ENCODE measurements at regions not wholly inside any gene's neighbourhood (a gene's known extent, or its start where the extent isn't known, plus 50 kb on each side); places are given as distances from the start of the nearest gene placed in this dataset.

DNA sequence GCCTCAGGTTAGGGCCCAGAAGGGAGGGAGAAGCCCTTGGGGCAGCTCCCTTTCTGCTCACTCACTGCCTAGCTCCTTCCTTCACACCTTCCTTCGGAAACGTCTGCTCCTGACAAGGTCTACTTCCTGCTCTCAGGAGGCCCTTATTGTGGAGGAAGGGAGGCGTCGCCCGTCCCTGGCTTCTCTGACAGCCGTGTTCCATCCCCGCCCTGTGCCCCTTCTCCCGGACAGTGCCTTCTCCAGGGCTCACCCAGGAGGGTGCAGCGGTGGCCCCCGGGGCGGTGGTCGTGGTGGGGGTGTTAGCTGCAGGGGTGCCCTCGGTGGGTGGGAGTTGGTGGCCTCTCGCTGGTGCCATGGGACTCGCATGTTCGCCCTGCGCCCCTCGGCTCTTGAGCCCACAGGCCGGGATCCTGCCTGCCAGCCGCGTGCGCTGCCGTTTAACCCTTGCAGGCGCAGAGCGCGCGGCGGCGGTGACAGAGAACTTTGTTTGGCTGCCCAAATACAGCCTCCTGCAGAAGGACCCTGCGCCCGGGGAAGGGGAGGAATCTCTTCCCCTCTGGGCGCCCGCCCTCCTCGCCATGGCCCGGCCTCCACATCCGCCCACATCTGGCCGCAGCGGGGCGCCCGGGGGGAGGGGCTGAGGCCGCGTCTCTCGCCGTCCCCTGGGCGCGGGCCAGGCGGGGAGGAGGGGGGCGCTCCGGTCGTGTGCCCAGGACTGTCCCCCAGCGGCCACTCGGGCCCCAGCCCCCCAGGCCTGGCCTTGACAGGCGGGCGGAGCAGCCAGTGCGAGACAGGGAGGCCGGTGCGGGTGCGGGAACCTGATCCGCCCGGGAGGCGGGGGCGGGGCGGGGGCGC, 231.9 kb downstream of the SEC14L1 start (continued):
- TF ChIP-seq, protein P1, sequence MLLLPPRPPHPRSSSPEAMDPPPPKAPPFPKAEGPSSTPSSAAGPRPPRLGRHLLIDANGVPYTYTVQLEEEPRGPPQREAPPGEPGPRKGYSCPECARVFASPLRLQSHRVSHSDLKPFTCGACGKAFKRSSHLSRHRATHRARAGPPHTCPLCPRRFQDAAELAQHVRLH (CRISPR knock-in tag; IDR thresholded peaks at IDR 0.05; ENCODE audit: borderline replicate concordance, low read depth) = peak; percentile 71; the same call in 1 of the 2 replicates
- TF ChIP-seq, protein P2, sequence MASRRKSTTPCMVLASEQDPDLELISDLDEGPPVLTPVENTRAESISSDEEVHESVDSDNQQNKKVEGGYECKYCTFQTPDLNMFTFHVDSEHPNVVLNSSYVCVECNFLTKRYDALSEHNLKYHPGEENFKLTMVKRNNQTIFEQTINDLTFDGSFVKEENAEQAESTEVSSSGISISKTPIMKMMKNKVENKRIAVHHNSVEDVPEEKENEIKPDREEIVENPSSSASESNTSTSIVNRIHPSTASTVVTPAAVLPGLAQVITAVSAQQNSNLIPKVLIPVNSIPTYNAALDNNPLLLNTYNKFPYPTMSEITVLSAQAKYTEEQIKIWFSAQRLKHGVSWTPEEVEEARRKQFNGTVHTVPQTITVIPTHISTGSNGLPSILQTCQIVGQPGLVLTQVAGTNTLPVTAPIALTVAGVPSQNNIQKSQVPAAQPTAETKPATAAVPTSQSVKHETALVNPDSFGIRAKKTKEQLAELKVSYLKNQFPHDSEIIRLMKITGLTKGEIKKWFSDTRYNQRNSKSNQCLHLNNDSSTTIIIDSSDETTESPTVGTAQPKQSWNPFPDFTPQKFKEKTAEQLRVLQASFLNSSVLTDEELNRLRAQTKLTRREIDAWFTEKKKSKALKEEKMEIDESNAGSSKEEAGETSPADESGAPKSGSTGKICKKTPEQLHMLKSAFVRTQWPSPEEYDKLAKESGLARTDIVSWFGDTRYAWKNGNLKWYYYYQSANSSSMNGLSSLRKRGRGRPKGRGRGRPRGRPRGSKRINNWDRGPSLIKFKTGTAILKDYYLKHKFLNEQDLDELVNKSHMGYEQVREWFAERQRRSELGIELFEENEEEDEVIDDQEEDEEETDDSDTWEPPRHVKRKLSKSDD (CRISPR knock-in tag; IDR thresholded peaks at IDR 0.05; ENCODE audit: low read depth) = no peak
- peak; percentile 41; the same call in 1 of the 2 replicates for TF ChIP-seq RXRA (CRISPR knock-in tag; IDR thresholded peaks at IDR 0.05)
- TF ChIP-seq, protein P3, sequence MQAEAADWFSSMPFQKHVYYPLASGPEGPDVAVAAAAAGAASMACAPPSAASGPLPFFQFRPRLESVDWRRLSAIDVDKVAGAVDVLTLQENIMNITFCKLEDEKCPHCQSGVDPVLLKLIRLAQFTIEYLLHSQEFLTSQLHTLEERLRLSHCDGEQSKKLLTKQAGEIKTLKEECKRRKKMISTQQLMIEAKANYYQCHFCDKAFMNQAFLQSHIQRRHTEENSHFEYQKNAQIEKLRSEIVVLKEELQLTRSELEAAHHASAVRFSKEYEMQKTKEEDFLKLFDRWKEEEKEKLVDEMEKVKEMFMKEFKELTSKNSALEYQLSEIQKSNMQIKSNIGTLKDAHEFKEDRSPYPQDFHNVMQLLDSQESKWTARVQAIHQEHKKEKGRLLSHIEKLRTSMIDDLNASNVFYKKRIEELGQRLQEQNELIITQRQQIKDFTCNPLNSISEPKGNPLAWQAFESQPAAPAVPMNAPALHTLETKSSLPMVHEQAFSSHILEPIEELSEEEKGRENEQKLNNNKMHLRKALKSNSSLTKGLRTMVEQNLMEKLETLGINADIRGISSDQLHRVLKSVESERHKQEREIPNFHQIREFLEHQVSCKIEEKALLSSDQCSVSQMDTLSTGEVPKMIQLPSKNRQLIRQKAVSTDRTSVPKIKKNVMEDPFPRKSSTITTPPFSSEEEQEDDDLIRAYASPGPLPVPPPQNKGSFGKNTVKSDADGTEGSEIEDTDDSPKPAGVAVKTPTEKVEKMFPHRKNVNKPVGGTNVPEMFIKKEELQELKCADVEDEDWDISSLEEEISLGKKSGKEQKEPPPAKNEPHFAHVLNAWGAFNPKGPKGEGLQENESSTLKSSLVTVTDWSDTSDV (CRISPR knock-in tag; IDR thresholded peaks at IDR 0.05) = 0 out of 2 replicates have a peak, but pooled peaks have one; percentile 84
- no peak for TF ChIP-seq ZFP36L2 (CRISPR knock-in tag; IDR thresholded peaks at IDR 0.05)
- TF ChIP-seq, protein P4, sequence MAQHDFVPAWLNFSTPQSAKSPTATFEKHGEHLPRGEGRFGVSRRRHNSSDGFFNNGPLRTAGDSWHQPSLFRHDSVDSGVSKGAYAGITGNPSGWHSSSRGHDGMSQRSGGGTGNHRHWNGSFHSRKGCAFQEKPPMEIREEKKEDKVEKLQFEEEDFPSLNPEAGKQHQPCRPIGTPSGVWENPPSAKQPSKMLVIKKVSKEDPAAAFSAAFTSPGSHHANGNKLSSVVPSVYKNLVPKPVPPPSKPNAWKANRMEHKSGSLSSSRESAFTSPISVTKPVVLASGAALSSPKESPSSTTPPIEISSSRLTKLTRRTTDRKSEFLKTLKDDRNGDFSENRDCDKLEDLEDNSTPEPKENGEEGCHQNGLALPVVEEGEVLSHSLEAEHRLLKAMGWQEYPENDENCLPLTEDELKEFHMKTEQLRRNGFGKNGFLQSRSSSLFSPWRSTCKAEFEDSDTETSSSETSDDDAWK (CRISPR knock-in tag; IDR thresholded peaks at IDR 0.05) = no peak
- TF ChIP-seq, protein P5, sequence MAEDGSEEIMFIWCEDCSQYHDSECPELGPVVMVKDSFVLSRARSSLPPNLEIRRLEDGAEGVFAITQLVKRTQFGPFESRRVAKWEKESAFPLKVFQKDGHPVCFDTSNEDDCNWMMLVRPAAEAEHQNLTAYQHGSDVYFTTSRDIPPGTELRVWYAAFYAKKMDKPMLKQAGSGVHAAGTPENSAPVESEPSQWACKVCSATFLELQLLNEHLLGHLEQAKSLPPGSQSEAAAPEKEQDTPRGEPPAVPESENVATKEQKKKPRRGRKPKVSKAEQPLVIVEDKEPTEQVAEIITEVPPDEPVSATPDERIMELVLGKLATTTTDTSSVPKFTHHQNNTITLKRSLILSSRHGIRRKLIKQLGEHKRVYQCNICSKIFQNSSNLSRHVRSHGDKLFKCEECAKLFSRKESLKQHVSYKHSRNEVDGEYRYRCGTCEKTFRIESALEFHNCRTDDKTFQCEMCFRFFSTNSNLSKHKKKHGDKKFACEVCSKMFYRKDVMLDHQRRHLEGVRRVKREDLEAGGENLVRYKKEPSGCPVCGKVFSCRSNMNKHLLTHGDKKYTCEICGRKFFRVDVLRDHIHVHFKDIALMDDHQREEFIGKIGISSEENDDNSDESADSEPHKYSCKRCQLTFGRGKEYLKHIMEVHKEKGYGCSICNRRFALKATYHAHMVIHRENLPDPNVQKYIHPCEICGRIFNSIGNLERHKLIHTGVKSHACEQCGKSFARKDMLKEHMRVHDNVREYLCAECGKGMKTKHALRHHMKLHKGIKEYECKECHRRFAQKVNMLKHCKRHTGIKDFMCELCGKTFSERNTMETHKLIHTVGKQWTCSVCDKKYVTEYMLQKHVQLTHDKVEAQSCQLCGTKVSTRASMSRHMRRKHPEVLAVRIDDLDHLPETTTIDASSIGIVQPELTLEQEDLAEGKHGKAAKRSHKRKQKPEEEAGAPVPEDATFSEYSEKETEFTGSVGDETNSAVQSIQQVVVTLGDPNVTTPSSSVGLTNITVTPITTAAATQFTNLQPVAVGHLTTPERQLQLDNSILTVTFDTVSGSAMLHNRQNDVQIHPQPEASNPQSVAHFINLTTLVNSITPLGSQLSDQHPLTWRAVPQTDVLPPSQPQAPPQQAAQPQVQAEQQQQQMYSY (CRISPR knock-in tag; IDR thresholded peaks at IDR 0.05) = peak; percentile 49; the same call in 1 of the 2 replicates
- TF ChIP-seq ERF (CRISPR knock-in tag; IDR thresholded peaks at IDR 0.05) = peak; percentile 59; the same call in 1 of the 2 replicates
- TF ChIP-seq, protein P6, sequence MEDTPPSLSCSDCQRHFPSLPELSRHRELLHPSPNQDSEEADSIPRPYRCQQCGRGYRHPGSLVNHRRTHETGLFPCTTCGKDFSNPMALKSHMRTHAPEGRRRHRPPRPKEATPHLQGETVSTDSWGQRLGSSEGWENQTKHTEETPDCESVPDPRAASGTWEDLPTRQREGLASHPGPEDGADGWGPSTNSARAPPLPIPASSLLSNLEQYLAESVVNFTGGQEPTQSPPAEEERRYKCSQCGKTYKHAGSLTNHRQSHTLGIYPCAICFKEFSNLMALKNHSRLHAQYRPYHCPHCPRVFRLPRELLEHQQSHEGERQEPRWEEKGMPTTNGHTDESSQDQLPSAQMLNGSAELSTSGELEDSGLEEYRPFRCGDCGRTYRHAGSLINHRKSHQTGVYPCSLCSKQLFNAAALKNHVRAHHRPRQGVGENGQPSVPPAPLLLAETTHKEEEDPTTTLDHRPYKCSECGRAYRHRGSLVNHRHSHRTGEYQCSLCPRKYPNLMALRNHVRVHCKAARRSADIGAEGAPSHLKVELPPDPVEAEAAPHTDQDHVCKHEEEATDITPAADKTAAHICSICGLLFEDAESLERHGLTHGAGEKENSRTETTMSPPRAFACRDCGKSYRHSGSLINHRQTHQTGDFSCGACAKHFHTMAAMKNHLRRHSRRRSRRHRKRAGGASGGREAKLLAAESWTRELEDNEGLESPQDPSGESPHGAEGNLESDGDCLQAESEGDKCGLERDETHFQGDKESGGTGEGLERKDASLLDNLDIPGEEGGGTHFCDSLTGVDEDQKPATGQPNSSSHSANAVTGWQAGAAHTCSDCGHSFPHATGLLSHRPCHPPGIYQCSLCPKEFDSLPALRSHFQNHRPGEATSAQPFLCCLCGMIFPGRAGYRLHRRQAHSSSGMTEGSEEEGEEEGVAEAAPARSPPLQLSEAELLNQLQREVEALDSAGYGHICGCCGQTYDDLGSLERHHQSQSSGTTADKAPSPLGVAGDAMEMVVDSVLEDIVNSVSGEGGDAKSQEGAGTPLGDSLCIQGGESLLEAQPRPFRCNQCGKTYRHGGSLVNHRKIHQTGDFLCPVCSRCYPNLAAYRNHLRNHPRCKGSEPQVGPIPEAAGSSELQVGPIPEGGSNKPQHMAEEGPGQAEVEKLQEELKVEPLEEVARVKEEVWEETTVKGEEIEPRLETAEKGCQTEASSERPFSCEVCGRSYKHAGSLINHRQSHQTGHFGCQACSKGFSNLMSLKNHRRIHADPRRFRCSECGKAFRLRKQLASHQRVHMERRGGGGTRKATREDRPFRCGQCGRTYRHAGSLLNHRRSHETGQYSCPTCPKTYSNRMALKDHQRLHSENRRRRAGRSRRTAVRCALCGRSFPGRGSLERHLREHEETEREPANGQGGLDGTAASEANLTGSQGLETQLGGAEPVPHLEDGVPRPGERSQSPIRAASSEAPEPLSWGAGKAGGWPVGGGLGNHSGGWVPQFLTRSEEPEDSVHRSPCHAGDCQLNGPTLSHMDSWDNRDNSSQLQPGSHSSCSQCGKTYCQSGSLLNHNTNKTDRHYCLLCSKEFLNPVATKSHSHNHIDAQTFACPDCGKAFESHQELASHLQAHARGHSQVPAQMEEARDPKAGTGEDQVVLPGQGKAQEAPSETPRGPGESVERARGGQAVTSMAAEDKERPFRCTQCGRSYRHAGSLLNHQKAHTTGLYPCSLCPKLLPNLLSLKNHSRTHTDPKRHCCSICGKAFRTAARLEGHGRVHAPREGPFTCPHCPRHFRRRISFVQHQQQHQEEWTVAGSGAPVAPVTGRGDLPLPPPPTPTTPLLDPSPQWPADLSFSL (CRISPR knock-in tag; IDR thresholded peaks at IDR 0.05) = no peak

Data from HepG2 (cell line).